Endometrium (tissue), 2 donors: ENCODE measurements at regions not wholly inside any gene's neighbourhood (a gene's known extent, or its start where the extent isn't known, plus 50 kb on each side); places are given as distances from the start of the nearest gene placed in this dataset.
A peak's percentile ranks its signal among the peaks of the same experiment; 100 is the strongest.

Experiments used
- FAIRE-seq: peaks from 2 replicates; lab custom pipeline; 2012; peaks lifted over from hg19 to GRCh38; lab: Jason Lieb, UNC
- donor health status: control.
- donor health status: control.

- FAIRE-seq: no peak
These were observed 765.9 kb downstream of the NR2F2 start for GRCh38 chr15:97096303-97096835.

DNA sequence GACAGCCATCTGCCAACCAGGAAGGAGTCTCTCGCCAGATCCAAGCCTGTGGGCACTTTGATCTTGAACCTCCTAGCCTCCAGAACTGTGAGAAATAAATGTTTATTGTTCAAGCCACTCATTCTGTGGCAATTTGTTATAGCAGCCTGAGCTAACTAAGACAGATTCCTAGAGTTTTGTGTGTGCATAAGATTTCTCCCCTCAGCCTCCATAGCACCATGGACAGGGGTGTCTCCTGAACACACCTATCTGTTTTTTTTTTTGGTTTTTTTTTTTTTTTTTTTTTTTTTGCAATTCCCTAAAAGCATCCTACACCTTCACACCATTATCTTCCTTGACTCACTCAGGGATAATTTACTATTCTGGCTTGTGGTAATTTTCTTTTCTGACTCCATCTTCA, 768.5 kb downstream of the NR2F2 start:
- FAIRE-seq: no peak

- peak; percentile 93 for FAIRE-seq
These were observed 771.1 kb downstream of the NR2F2 start for GRCh38 chr15:97101572-97101971.

- no peak for FAIRE-seq
These were observed 784.6 kb downstream of the NR2F2 start for GRCh38 chr15:97114900-97115760.

DNA sequence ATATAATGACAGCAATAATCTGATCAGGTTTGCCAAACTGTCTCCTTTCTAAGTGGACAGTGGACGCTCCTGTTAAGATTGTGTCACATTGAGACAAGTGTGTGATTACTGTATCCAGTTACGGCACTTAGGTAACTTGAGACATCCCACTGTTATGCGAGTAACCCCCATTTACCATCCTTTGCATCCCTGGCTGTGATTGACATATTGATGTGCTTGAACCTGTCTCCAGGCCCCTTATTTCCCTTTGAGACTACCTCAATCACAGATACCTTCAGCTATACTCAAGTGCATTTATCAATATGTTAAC, 785.2 kb downstream of the NR2F2 start:
- FAIRE-seq: no peak

DNA sequence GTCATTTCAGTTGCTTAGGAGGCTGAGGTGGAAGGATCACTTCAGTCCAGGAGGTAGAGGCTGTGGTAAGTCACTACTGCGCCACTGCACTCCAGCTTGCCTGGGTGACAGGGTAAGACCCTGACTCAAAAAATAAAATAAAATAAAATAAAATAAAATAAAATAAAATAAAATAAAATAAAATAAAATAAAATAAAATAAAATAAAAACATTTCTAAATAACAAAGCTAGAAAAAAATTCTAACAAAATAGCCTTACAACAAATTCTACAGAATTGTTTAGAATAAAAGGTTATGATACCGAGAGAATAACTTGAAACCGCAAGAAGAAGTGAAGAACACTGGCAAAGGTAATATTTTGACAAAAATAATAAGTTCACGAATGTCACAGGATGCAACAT, 794.3 kb downstream of the NR2F2 start:
- no peak for FAIRE-seq

DNA sequence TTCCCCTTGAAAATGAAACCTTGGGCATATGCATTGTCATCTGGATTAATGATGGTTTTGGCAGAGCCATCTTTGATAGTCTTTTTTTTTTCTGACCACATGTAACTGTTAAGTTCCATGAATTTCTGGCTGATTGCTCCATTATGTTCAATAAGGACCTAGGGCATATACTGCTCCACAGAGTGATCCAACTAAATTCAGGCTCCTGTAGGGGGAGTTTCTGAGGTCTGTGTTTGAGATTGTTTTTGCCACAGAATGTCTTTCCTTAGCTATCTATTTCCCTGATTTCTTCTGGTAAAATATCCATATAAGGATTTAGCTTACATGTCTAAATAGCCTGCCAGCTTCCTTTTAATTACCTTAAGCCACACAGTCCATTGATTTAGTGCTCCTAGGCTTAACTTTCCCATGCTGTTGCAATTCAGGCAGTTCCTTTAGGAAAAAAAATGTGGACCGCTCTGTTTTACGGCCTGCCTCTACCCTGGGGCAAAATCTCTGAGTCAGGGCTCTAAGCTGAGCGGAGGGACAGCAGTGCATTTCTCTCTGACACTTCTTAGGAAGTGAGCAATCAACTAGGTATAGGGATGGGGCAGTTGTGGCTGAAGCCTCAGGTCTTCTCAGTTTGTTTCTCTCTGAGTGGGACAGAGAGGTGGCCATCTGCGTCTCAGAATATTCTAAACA, 796.2 kb downstream of the NR2F2 start:
- no peak for FAIRE-seq

- FAIRE-seq: no peak
These were observed 799.2 kb downstream of the NR2F2 start for GRCh38 chr15:97129674-97130073.

DNA sequence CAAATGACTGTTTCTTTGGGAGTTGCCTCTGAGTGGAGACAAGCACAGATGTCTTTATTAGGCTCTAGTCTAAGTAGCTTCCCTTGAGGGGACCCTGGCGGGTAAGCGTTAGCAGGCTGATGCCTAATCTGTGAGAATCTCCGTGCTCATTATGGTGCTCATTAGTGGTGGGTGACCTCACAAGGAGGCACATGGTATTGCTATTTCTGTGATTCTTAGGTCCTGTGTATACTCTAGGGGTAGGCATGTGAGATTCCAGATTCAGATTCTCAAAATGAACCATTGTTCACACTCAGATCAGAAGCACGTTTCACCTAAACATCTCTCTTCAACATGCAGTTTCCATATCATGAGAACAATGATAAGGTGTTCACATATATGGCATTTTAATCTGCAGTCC, 809.7 kb downstream of the NR2F2 start:
- no peak for FAIRE-seq

GRCh38 chr15:97141360-97141759, 810.9 kb downstream of the NR2F2 start:
- FAIRE-seq: no peak

GRCh38 chr15:97141871-97142270, 811.4 kb downstream of the NR2F2 start:
- FAIRE-seq: no peak

DNA sequence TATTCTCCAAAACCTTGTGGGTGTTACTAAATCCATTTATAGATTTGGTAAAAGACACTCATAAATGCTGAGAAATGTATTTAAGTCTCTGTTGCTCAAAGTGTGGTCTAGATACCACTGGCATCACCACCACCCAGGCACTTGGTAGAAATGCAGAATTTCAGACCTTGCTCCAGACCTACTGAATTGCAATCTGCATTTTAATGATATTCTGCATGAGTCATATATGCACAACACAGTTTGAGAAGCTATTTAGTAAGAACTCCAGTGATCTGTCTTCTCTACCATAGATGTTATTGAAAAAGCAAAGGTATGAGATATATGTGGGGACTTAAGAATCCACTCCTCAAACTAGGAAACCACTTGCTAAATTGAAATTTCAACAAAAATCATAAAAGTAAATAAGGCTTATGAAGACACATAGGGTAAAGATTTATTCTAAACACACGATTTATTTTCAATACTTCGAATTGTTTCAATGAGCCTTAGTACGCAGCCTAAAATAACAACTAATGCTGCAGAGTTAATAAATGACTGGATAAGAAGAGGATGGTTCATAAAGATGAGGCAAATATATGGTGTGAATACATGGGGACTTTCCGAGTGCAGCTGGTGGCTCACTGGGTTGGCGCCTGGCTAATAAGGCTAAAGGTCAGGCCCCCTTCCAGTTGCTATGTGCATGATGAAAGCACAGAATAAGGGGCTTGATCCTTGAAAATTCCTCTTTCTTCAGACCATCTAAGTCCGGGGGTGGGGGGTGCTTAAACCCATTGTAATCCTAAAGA, 813.3 kb downstream of the NR2F2 start:
- FAIRE-seq: no peak

GRCh38 chr15:97144377-97144711, 813.8 kb downstream of the NR2F2 start:
- FAIRE-seq: no peak

- FAIRE-seq: no peak
These were observed 813.3 kb upstream of the ARRDC4 start for GRCh38 chr15:97146929-97147870.

GRCh38 chr15:97153356-97153965, 807.0 kb upstream of the ARRDC4 start:
- FAIRE-seq: no peak

GRCh38 chr15:97156739-97157265, 803.7 kb upstream of the ARRDC4 start:
- FAIRE-seq: no peak

DNA sequence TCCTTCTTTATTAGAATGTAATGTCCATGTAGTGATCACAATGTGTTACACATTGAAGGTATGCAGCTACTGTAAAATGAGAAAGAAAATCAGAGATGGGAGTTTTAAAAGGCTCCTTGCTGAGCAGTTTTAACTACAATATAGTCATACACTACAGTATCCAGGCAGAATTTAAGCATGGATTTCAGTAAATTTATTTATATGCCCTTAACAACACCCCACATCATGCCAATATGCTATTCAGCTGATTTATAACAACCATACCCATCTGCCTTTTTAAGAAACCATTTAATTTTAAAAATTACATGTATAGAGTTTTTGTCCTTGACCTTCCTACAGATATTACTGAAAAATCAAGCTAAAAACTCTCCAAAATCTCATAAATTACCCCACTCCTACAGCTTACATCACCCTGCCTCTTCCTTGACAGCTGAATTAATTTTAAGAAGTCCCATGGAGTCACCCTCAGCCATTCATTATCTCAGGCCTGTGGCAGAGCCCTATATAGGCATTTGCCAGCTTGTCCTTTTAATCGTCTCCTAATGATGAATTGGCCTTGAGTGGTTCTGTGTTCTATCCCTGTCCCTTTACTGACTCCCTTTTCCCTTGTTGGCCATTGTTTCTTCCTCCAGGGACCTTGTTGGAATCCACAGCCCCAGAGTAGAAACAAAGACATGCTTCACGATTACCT, 797.6 kb upstream of the ARRDC4 start:
- FAIRE-seq: no peak

DNA sequence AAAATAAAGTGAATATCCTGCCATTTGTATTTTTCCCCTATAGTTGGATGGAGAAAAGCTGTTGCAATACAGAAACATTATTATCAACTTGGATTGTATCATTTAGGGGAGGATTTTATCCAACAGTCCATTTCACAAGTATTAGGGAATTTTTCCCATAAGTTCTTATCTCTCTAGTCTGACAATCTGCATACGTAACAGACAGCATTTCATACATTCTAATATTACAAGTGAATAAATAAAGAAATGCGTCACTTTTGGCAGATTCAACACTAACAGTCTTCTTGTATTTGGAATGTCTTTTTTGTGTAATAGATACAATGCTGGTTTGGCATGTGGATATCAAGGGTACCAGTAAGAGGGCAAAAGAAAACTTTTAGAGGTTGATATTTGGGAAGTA, 795.3 kb upstream of the ARRDC4 start:
- no peak for FAIRE-seq

DNA sequence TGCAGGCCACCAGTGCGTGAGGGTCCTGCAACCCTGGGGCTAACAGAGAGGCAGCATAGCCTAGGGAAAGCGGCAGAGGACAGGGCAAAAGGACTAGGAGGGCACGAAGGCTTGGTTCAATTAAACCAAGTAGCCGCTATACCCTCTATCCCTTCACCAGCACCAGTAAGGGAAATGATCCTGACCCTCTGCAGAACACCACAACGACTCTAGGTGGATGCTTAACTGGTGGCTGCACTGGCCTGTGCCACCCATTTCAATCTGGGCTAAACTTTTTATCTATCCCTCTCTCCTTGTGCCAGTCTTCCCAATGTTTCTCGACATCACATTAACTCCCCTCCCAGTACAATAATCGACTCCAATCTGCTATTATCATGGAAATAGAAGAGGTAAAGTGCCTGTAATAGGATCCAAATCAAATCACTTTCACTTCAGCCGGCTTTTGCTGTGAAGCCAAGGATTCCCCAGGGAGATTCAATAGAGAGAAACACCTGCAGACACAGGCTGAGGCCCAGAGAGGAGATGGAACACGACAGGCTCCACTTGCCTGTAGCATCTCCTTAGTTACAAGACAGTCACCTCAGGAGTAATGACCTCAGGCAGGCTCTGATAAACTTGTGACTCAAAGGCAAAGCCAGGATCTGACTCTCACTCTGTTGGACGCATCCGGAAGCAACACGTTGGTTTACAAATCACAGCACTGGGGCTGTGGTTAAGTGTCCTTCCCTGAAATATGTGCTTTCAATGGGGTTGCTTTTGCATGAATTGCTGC, 791.6 kb upstream of the ARRDC4 start:
- FAIRE-seq: no peak

DNA sequence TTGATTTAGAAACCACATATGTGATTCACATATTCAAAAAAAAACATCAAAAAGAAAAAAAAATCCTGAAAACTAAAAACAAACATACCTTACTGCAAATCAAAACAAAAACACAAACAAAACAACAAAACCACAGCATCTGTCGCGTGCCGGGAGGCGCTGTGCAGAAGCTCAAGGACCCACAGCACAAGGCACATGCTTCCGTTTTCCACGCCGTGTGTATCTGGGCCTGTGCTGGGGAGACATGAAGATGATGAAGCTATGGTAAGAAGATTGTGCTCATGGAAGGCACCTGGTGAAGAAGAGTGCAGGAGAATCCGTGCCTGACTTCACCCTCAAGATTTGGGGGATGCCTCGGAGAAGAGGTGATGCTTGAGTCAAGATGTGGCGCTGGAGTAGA, 788.9 kb upstream of the ARRDC4 start:
- no peak for FAIRE-seq
